Thyroid gland (tissue), 4 donors: ENCODE measurements at regions not wholly inside any gene's neighbourhood (a gene's known extent, or its start where the extent isn't known, plus 50 kb on each side); places are given as distances from the start of the nearest gene placed in this dataset.

ENCODE experiments used
- DNase-seq, 2 donors: peaks; one replicate each; pipeline ENCODE4 v3.0.0-alpha.2; 2019
- H3K27ac ChIP-seq, 3 donors: fragments of 200-600 bp; sonication (generic); 1 replicate in 2 of 3; 2 replicates in 1 of 3; pipeline ENCODE4 v1.5.1; 2016 to 2019; ENCODE audit warnings: mild to moderate bottlenecking in 1 of 3, moderate library complexity in 1 of 3
- H3K27me3 ChIP-seq: fragments of 200-600 bp; sonication (generic); one replicate; pipeline ENCODE4 v1.5.1; 2019
- H3K36me3 ChIP-seq, 2 donors: fragments of 200-600 bp; sonication (generic); one replicate each; pipeline ENCODE4 v1.5.1; 2016 to 2019
- H3K4me1 ChIP-seq, 2 donors: fragments of 200-600 bp; sonication (generic); one replicate each; pipeline ENCODE4 v1.5.1; 2017 to 2019
- H3K4me3 ChIP-seq, 3 donors: fragments of 200-600 bp; sonication (generic); replicated peaks in 1 of 3; 1 replicate in 2 of 3; 2 replicates in 1 of 3; pipeline ENCODE4 v1.5.1; 2016; ENCODE audit warnings: mild to moderate bottlenecking in 1 of 3
- H3K9me3 ChIP-seq: fragments of 200-600 bp; sonication (generic); one replicate; pipeline ENCODE4 v1.5.1; 2017
- CTCF ChIP-seq, 6 experiments: fragments of 200-600 bp in 3 of 6; fragments of 450-650 bp in 3 of 6; sonication (generic) in 3 of 6; IDR thresholded peaks; one replicate each; pipeline ENCODE4 v1.5.1; 2016 to 2019; ENCODE audit warnings: antibody characterized with exemption in 6 of 6, mild to moderate bottlenecking in 2 of 6, inconsistent platforms in 1 of 6, moderate library complexity in 1 of 6
- POLR2A ChIP-seq, 2 donors: fragments of 450-650 bp; IDR thresholded peaks; one replicate each; pipeline ENCODE4 v1.6.1; 2017; ENCODE audit warnings: antibody characterized with exemption in 2 of 2, mild to moderate bottlenecking in 2 of 2, moderate library complexity in 1 of 2
- WGBS, 2 donors: methylation state at CpG; one replicate each; pipeline ENCODE4 v1.1.5; 2017; 5-methylcytosine and 5-hydroxymethylcytosine counted together
- intact Hi-C: fragments of 100-400 bp; cut with DNase I; formaldehyde crosslinking; loops from one replicate; pipeline ENCODE4 v1.15.1; 2023

GRCh38 chr3:144272680-144273079, 301.1 kb downstream of the DIPK2A start:
- intact Hi-C loops: no loop called here
- Histone ChIP-seq H3K27me3 (no peaks in the 10 kb centered on the region), H3K4me1 (peaks cover 7 to 8% of the 10 kb centered on the region in 2 donors), H3K27ac (no peak overlapping the region), H3K9me3 (no peaks in the 10 kb centered on the region), H3K36me3 (no peaks in the 10 kb centered on the region), H3K4me3 (no peak overlapping the region)
- 35 to 45% methylated on average over 4 of the region's 4 CpGs for WGBS, 2 donors
- peak; percentile 68 to 69 for DNase-seq
- TF ChIP-seq POLR2A (IDR thresholded peaks at IDR 0.05) (no peak), CTCF (IDR thresholded peaks at IDR 0.05) (no peak)

GRCh38 chr3:144273601-144274000, 302.0 kb downstream of the DIPK2A start:
- Histone ChIP-seq H3K9me3 (no peaks in the 10 kb centered on the region), H3K4me3 (no peak overlapping the region), H3K27me3 (no peaks in the 10 kb centered on the region), H3K36me3 (no peaks in the 10 kb centered on the region), H3K27ac (no peak overlapping the region), H3K4me1 (peaks cover 7 to 8% of the 10 kb centered on the region in 2 donors)
- DNase-seq: no peak
- intact Hi-C loops: no loop called here
- TF ChIP-seq CTCF (IDR thresholded peaks at IDR 0.05) (no peak), POLR2A (IDR thresholded peaks at IDR 0.05) (no peak)
- 91 to 95% methylated on average over 2 of the region's 2 CpGs for WGBS, 2 donors

GRCh38 chr3:144275005-144275404, 303.4 kb downstream of the DIPK2A start:
- Histone ChIP-seq H3K4me1 (peaks cover 7 to 8% of the 10 kb centered on the region in 2 donors), H3K9me3 (no peaks in the 10 kb centered on the region), H3K36me3 (no peaks in the 10 kb centered on the region), H3K4me3 (no peak overlapping the region), H3K27me3 (no peaks in the 10 kb centered on the region), H3K27ac (no peak overlapping the region)
- intact Hi-C loops: no loop called here
- TF ChIP-seq CTCF (IDR thresholded peaks at IDR 0.05): no peak
- no peak for TF ChIP-seq POLR2A (IDR thresholded peaks at IDR 0.05)
- DNase-seq: no peak

GRCh38 chr3:144282313-144282712, 310.7 kb downstream of the DIPK2A start:
- WGBS, 2 donors: 83 to 86% methylated on average over 2 of the region's 2 CpGs
- H3K27me3 ChIP-seq: no peaks in the 10 kb centered on the region
- no peak for DNase-seq
- H3K27ac ChIP-seq: no peak overlapping the region
- intact Hi-C loops: no loop called here
- no peaks in the 10 kb centered on the region for H3K4me1 ChIP-seq
- no peaks in the 10 kb centered on the region for H3K36me3 ChIP-seq
- no peak overlapping the region for H3K4me3 ChIP-seq
- TF ChIP-seq POLR2A (IDR thresholded peaks at IDR 0.05): no peak
- no peak for TF ChIP-seq CTCF (IDR thresholded peaks at IDR 0.05)
- no peaks in the 10 kb centered on the region for H3K9me3 ChIP-seq

GRCh38 chr3:144286235-144286910, 314.8 kb downstream of the DIPK2A start:
- 90 to 92% methylated on average over 6 of the region's 6 CpGs for WGBS, 2 donors
- Histone ChIP-seq H3K4me3 (no peak overlapping the region), H3K36me3 (no peaks in the 10 kb centered on the region), H3K27me3 (no peaks in the 10 kb centered on the region), H3K9me3 (no peaks in the 10 kb centered on the region), H3K4me1 (no peaks in the 10 kb centered on the region), H3K27ac (no peak overlapping the region)
- DNase-seq: no peak
- intact Hi-C loops: no loop called here
- TF ChIP-seq CTCF (IDR thresholded peaks at IDR 0.05) (no peak), POLR2A (IDR thresholded peaks at IDR 0.05) (no peak)
